ENCODE measurements at regions not wholly inside any gene's neighbourhood (a gene's known extent, or its start where the extent isn't known, plus 50 kb on each side); places are given as distances from the start of the nearest gene placed in this dataset.

- no peaks in the 10 kb centered on the region for H3K36me3 ChIP-seq
- no peak overlapping the region for H3K4me3 ChIP-seq
- TF ChIP-seq CTCF (IDR thresholded peaks at IDR 0.05; ENCODE audit: low read depth, low read length), result no peak
- peaks cover 11% of the 10 kb centered on the region for H3K4me1 ChIP-seq (ENCODE audit: low read depth)
- H3K27me3 ChIP-seq, result no peaks in the 10 kb centered on the region
- no peak overlapping the region for H3K27ac ChIP-seq
- no peaks in the 10 kb centered on the region for H3K9me3 ChIP-seq (ENCODE audit: low read depth)
- peak in 1 of 2 donors; percentile 11 for DNase-seq (ENCODE audit: low read depth in 1 of 2, low spot score in 1 of 2)
Measured at GRCh38 chr1:220410611-220411010, 117.3 kb upstream of the MARK1 start.

DNA sequence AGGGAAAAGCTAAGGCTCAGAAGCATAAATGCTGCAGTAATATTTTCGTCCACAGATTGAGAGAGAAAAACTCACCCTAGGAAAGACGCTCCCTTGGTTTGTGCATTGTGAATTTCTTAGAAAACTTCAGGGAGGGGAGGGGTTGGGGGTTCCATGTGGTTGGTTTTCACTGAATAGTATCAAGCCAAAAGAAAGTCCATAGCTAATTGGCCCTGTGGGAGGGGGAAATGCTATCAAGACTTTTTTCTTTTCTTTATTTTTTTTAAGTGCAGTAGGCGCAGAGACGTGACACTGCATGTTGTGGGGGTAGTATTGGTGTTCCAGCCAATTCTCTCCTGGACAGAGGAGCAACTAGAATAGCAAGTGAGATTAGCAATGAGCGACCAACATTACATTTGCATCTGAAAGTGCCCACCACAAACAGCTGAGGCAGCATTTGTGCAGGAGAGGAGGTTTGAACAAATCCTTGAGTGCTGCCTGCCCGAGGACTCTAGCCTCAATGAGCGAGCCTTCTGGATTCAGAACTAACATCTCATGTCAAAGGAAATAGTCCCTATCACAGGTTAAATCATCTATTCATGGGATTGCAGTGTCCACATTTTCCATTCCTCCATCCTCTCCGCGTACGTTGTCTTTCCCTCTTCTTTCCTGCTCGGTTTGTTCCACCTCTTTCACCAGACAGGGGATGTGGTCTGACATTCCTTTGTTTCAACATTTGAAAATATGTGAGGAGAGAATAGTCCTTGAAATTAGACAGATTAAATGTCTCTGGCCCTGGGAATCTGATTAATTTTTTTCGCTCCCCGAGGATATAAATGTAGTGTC is 118.0 kb upstream of the MARK1 start:
- DNase-seq (ENCODE audit: low read depth in 1 of 2, low spot score in 1 of 2), result peak in 1 of 2 donors; percentile 10
- Histone ChIP-seq H3K4me3 (no peak overlapping the region), H3K4me1 (ENCODE audit: low read depth) (peaks cover 11% of the 10 kb centered on the region), H3K27me3 (no peaks in the 10 kb centered on the region), H3K9me3 (ENCODE audit: low read depth) (no peaks in the 10 kb centered on the region), H3K36me3 (no peaks in the 10 kb centered on the region), H3K27ac (no peak overlapping the region)
- no peak for TF ChIP-seq CTCF (IDR thresholded peaks at IDR 0.05; ENCODE audit: low read depth, low read length)

- Histone ChIP-seq H3K9me3 (ENCODE audit: low read depth) (no peaks in the 10 kb centered on the region), H3K4me3 (no peak overlapping the region), H3K36me3 (no peaks in the 10 kb centered on the region), H3K4me1 (ENCODE audit: low read depth) (peaks cover 11% of the 10 kb centered on the region), H3K27ac (no peak overlapping the region), H3K27me3 (no peaks in the 10 kb centered on the region)
- TF ChIP-seq CTCF (IDR thresholded peaks at IDR 0.05; ENCODE audit: low read depth, low read length), result no peak
- DNase-seq (ENCODE audit: low read depth in 1 of 2, low spot score in 1 of 2), result no peak
Measured at GRCh38 chr1:220407191-220407590, 120.7 kb upstream of the MARK1 start.

DNA sequence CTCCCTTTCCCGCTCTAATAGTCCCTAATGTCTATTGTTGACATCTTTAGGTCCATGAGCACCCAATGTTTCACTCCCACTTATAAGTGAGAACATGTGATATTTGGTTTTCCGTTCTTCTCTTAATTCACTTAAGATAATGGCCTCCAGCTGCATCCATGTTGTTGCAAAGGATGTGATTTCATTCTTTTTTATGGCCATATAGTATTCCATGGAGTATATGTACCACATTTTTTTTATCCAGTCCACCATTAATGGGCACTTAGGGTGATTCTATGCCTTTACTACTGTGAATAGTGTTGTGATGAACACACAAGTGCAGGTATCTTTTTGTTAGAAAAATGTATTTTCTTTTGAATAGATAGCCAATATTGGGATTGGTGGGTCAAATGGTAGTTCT is 126.0 kb upstream of the RAB3GAP2 start:
- H3K4me1 ChIP-seq (ENCODE audit: low read depth), result no peaks in the 10 kb centered on the region
- H3K36me3 ChIP-seq, result no peaks in the 10 kb centered on the region
- H3K27me3 ChIP-seq, result no peaks in the 10 kb centered on the region
- no peak for DNase-seq (ENCODE audit: low read depth in 1 of 2, low spot score in 1 of 2)
- H3K4me3 ChIP-seq, result no peak overlapping the region
- no peak overlapping the region for H3K27ac ChIP-seq
- no peak for TF ChIP-seq CTCF (IDR thresholded peaks at IDR 0.05; ENCODE audit: low read depth, low read length)
- H3K9me3 ChIP-seq (ENCODE audit: low read depth), result no peaks in the 10 kb centered on the region

DNA sequence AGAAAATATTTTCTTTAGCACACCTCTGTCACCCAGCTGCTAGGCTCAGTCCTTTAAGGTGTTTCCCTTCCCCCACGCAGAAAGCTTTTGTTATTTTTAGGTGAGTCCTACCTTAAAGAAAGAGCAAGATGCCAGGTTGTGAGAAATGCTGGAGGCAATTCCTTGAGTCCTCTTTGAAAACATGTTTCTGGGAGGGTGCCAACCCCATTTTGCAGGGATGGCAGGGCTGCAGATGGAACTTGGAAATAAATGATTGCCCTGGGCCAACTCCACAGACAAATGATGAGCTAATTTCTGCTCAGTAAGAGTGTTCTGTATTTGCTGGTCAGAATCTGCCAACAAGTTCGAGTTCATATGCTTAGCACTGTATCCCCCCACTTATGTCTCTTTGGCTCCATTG is 119.2 kb upstream of the RAB3GAP2 start:
- TF ChIP-seq CTCF (IDR thresholded peaks at IDR 0.05; ENCODE audit: low read depth, low read length), result no peak
- H3K27ac ChIP-seq, result no peak overlapping the region
- no peaks in the 10 kb centered on the region for H3K4me1 ChIP-seq (ENCODE audit: low read depth)

More for the DNA sequence above, 119.2 kb upstream of the RAB3GAP2 start:
- Histone ChIP-seq H3K4me3 (no peak overlapping the region), H3K36me3 (no peaks in the 10 kb centered on the region), H3K27me3 (no peaks in the 10 kb centered on the region), H3K9me3 (ENCODE audit: low read depth) (no peaks in the 10 kb centered on the region)
- no peak for DNase-seq (ENCODE audit: low read depth in 1 of 2, low spot score in 1 of 2)

Data from cardiac muscle cell (in vitro differentiated cells and primary cell).